HG02623 (cell line): ENCODE measurements at regions not wholly inside any gene's neighbourhood (a gene's known extent, or its start where the extent isn't known, plus 50 kb on each side); places are given as distances from the start of the nearest gene placed in this dataset.

Experiments
- ATAC-seq: cut with Tn5 transposase; IDR thresholded peaks from one replicate; pipeline ENCODE4 v1.9.1; 2021; ENCODE audit warnings: moderate library complexity; ENCODE audit not compliant: unreplicated experiment

GRCh38 chr6:1482381-1483166 is 93.2 kb downstream of the FOXF2 start:
- peak; percentile 56 for ATAC-seq

- ATAC-seq, result no peak
Observed at GRCh38 chr6:1485678-1486077, 96.3 kb downstream of the FOXF2 start.

GRCh38 chr6:1486387-1486786 is 97.0 kb downstream of the FOXF2 start:
- ATAC-seq, result no peak

- no peak for ATAC-seq
Observed at GRCh38 chr6:1487239-1487638, 97.9 kb downstream of the FOXF2 start.

GRCh38 chr6:1491025-1491424 is 101.6 kb downstream of the FOXF2 start:
- no peak for ATAC-seq

GRCh38 chr6:1491591-1492319 is 102.4 kb downstream of the FOXF2 start:
- ATAC-seq, result no peak

- no peak for ATAC-seq
Observed at GRCh38 chr6:1494671-1495070, 105.3 kb downstream of the FOXF2 start.

GRCh38 chr6:1495344-1495743 is 106.0 kb downstream of the FOXF2 start:
- no peak for ATAC-seq

GRCh38 chr6:1496092-1496491 is 106.7 kb downstream of the FOXF2 start:
- ATAC-seq, result no peak

GRCh38 chr6:1496836-1497760 is 107.7 kb downstream of the FOXF2 start:
- ATAC-seq, result no peak

- ATAC-seq, result no peak
Observed at GRCh38 chr6:1497761-1498105, 108.4 kb downstream of the FOXF2 start.

GRCh38 chr6:1498491-1499113 is 109.2 kb downstream of the FOXF2 start:
- no peak for ATAC-seq

GRCh38 chr6:1499777-1500176 is 109.9 kb upstream of the FOXC1 start:
- no peak for ATAC-seq

- no peak for ATAC-seq
Observed at GRCh38 chr6:1500913-1501312, 108.8 kb upstream of the FOXC1 start.

GRCh38 chr6:1502041-1502440 is 107.7 kb upstream of the FOXC1 start:
- ATAC-seq, result no peak

- ATAC-seq, result no peak
Observed at GRCh38 chr6:1503811-1504210, 105.9 kb upstream of the FOXC1 start.

- ATAC-seq, result no peak
Observed at GRCh38 chr6:1504465-1504864, 105.2 kb upstream of the FOXC1 start.

GRCh38 chr6:1507251-1507650 is 102.5 kb upstream of the FOXC1 start:
- no peak for ATAC-seq

GRCh38 chr6:1509241-1509640 is 100.5 kb upstream of the FOXC1 start:
- no peak for ATAC-seq

GRCh38 chr6:1510239-1510638 is 99.5 kb upstream of the FOXC1 start:
- no peak for ATAC-seq

- ATAC-seq, result no peak
Observed at GRCh38 chr6:1513215-1513780, 96.4 kb upstream of the FOXC1 start.
